C4-2B (cell line): ENCODE measurements at regions not wholly inside any gene's neighbourhood (a gene's known extent, or its start where the extent isn't known, plus 50 kb on each side); places are given as distances from the start of the nearest gene placed in this dataset.

Experiments
- ZFX ChIP-seq: fragments of 450-650 bp; IDR thresholded peaks from 2 replicates; pipeline ENCODE4 v1.6.1; 2017
- TF ChIP-seq, protein P1 (sequence below): fragments of 450-650 bp; conservative IDR thresholded peaks from 2 replicates; pipeline ENCODE4 v1.5.1; 2017; ENCODE audit warnings: mild to moderate bottlenecking

DNA sequence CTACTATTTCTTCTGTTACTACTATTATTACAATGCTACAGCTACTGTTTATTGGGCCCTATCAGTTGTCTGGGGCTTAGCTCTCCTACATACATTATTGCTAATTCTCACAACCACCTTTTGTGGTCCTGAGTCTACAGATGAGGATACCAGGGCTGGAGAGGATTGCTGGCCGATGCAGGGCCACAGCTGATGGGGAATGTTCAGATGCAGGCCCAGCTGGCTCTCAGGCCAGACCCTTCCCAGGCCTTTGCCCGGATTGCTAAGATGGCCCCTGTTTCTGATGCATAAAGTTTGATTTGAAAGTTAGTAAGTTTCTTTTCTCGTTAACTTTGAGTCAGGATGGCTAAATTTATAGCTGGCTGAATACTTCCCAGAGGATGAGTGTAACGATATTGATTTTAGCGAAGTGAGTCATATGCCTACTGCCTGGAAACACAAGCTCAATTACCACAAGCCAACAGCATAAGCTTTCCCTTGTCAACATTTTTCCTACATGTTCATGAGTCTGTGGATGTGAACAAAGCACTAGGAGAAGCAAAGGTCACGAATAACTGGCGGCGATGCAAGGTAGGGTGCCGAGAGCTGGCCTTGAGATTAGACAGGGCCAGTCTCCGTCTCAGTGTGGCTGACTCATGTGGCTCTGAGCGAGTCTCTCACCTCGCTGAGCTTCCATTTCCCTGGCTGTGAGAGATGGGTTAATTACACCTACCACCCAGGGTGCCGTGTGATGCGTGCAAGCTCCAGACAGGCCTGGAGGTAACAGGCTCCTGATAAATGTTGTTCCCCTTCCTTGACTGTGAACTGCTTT lies 111.0 kb downstream of the BEGAIN start:
- TF ChIP-seq, protein P1, sequence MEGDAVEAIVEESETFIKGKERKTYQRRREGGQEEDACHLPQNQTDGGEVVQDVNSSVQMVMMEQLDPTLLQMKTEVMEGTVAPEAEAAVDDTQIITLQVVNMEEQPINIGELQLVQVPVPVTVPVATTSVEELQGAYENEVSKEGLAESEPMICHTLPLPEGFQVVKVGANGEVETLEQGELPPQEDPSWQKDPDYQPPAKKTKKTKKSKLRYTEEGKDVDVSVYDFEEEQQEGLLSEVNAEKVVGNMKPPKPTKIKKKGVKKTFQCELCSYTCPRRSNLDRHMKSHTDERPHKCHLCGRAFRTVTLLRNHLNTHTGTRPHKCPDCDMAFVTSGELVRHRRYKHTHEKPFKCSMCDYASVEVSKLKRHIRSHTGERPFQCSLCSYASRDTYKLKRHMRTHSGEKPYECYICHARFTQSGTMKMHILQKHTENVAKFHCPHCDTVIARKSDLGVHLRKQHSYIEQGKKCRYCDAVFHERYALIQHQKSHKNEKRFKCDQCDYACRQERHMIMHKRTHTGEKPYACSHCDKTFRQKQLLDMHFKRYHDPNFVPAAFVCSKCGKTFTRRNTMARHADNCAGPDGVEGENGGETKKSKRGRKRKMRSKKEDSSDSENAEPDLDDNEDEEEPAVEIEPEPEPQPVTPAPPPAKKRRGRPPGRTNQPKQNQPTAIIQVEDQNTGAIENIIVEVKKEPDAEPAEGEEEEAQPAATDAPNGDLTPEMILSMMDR: no peak
- TF ChIP-seq ZFX: no peak
